GM12892 (cell line): ENCODE measurements at regions not wholly inside any gene's neighbourhood (a gene's known extent, or its start where the extent isn't known, plus 50 kb on each side); places are given as distances from the start of the nearest gene placed in this dataset.

Experiments
- POLR2A ChIP-seq: IDR thresholded peaks from 2 replicates; pipeline ENCODE4 v1.6.1; 2011; ENCODE audit warnings: low read depth, low read length, control low read depth
- TAF1 ChIP-seq: IDR thresholded peaks from 2 replicates; pipeline ENCODE4 v1.6.1; 2011; ENCODE audit warnings: low read depth, mild to moderate bottlenecking, control low read depth, low read length, borderline replicate concordance

GRCh38 chr5:91684625-91685024, 301.5 kb upstream of the ARRDC3 start:
- TF ChIP-seq POLR2A (no peak), TAF1 (no peak)
